Kidney (tissue), 13 donors: ENCODE measurements at regions not wholly inside any gene's neighbourhood (a gene's known extent, or its start where the extent isn't known, plus 50 kb on each side); places are given as distances from the start of the nearest gene placed in this dataset.

ENCODE experiments used
- DNase-seq, 5 donors: peaks; one replicate each; pipeline ENCODE4 v3.0.0-alpha.2; 2013 to 2020
- FAIRE-seq: peaks from 2 replicates; lab custom pipeline; 2012; peaks lifted over from hg19 to GRCh38; lab: Jason Lieb, UNC
- H3K27ac ChIP-seq, 2 donors: one replicate each; pipeline ENCODE4 v1.7.0; 2013; ENCODE audit warnings: low read depth in 2 of 2, low read length in 2 of 2, inconsistent platforms in 1 of 2
- H3K27me3 ChIP-seq: one replicate; pipeline ENCODE4 v1.7.1; 2013; ENCODE audit warnings: low read length, inconsistent platforms; ENCODE audit not compliant: control insufficient read depth, insufficient read depth
- H3K36me3 ChIP-seq, 3 donors: one replicate each; pipeline versions ENCODE4 v1.7.0 to v1.7.1; 2013; ENCODE audit warnings: low read length in 3 of 3, control low read depth in 1 of 3, inconsistent platforms in 1 of 3; ENCODE audit not compliant: insufficient read depth in 3 of 3, control insufficient read depth in 2 of 3
- H3K4me1 ChIP-seq, 3 donors: one replicate each; pipeline versions ENCODE4 v1.7.0 to v1.7.1; 2013; ENCODE audit warnings: low read length in 3 of 3, inconsistent platforms in 1 of 3, low read depth in 1 of 3; ENCODE audit not compliant: control insufficient read depth in 2 of 3, insufficient read depth in 2 of 3
- H3K4me3 ChIP-seq, 3 donors: one replicate each; pipeline versions ENCODE4 v1.7.0 to v1.8.1; 2013; ENCODE audit warnings: low read length in 3 of 3, control low read depth in 1 of 3, inconsistent platforms in 1 of 3
- H3K9ac ChIP-seq, 3 donors: one replicate each; pipeline versions ENCODE4 v1.7.0 to v1.7.1; 2013; ENCODE audit warnings: low read length in 3 of 3, control low read depth in 1 of 3, inconsistent platforms in 1 of 3
- H3K9me3 ChIP-seq, 3 donors: one replicate each; pipeline versions ENCODE4 v1.7.0 to v1.7.1; 2013; ENCODE audit warnings: low read length in 3 of 3, control low read depth in 1 of 3, inconsistent platforms in 1 of 3; ENCODE audit not compliant: control insufficient read depth in 2 of 3, insufficient read depth in 1 of 3
- intact Hi-C: fragments of 100-400 bp; cut with DNase I; formaldehyde crosslinking; loops from one replicate; pipeline ENCODE4 v1.11.1; 2022
- TF ChIP-seq, protein P1 (sequence below): IDR thresholded peaks from 3 replicates; pipeline ENCODE4 v1.5.1; 2012; ENCODE audit warnings: mild to moderate bottlenecking, moderate library complexity, borderline replicate concordance; ENCODE audit not compliant: insufficient read depth; ENCODE audit errors: extremely low read depth
- donor health status: control.
- donor health status: control.
- donor health status: control.
- donor health status: control.
- donor health status: control.
- donor health status: DM: yes; HTN: yes; CAD: no.
- donor health status: Normal renal cell carcinoma (clear cell type).

DNA sequence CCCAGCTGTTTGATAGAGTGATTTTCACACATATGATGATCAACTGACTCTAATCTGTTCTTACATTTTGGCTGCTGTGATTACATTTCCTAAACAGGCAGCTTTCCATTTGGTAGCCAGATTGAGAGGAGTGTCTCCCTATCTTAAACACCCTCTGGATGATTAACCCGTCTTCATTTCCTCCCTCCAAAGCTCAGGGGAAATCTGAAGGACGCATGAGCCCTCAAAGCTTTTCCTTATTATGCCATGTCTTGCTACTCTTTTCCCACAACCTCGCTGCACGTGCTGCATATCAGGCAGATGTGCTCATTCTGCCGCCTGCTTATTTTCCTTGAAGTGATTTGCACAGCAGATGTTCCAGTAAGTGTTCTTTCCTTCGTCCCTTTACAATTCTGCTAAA, 837.4 kb downstream of the LRRTM4 start:
- intact Hi-C loops, result no loop called here
- no peak for FAIRE-seq
- no peak overlapping the region for H3K9ac ChIP-seq
- H3K36me3 ChIP-seq, result no peaks in the 10 kb centered on the region
- no peak overlapping the region for H3K4me3 ChIP-seq
- no peak overlapping the region for H3K27ac ChIP-seq
- H3K27me3 ChIP-seq, result no peaks in the 10 kb centered on the region
- TF ChIP-seq, protein P1, sequence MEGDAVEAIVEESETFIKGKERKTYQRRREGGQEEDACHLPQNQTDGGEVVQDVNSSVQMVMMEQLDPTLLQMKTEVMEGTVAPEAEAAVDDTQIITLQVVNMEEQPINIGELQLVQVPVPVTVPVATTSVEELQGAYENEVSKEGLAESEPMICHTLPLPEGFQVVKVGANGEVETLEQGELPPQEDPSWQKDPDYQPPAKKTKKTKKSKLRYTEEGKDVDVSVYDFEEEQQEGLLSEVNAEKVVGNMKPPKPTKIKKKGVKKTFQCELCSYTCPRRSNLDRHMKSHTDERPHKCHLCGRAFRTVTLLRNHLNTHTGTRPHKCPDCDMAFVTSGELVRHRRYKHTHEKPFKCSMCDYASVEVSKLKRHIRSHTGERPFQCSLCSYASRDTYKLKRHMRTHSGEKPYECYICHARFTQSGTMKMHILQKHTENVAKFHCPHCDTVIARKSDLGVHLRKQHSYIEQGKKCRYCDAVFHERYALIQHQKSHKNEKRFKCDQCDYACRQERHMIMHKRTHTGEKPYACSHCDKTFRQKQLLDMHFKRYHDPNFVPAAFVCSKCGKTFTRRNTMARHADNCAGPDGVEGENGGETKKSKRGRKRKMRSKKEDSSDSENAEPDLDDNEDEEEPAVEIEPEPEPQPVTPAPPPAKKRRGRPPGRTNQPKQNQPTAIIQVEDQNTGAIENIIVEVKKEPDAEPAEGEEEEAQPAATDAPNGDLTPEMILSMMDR, result no peak
- H3K4me1 ChIP-seq, result no peaks in the 10 kb centered on the region
- DNase-seq, result no peak
- no peaks in the 10 kb centered on the region for H3K9me3 ChIP-seq

DNA sequence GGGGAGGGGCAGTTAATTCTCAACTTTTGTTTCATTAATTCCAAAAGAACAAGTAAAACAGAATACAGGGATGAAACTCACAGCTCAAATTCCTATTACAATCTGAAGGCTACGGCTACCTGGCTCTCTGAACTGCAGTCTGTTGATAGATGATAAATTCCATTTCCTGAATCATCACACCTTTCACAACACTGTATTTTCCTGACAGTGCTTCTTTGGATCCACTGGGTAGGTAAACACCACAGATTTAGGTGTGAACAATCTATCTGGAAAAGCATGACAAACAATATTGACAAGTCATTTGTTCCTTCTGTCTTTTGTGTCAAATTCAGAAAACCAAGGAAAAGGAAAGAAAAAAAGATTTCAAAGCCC, 843.2 kb downstream of the LRRTM4 start:
- FAIRE-seq (no peak), DNase-seq (no peak)
- no peaks in the 10 kb centered on the region for H3K9me3 ChIP-seq
- H3K4me1 ChIP-seq, result no peaks in the 10 kb centered on the region
- no peaks in the 10 kb centered on the region for H3K27me3 ChIP-seq
- H3K36me3 ChIP-seq, result no peaks in the 10 kb centered on the region
- no peak overlapping the region for H3K9ac ChIP-seq
- intact Hi-C loops, result no loop called here
- no peak overlapping the region for H3K4me3 ChIP-seq
- TF ChIP-seq, protein P1, result no peak
- H3K27ac ChIP-seq, result no peak overlapping the region

DNA sequence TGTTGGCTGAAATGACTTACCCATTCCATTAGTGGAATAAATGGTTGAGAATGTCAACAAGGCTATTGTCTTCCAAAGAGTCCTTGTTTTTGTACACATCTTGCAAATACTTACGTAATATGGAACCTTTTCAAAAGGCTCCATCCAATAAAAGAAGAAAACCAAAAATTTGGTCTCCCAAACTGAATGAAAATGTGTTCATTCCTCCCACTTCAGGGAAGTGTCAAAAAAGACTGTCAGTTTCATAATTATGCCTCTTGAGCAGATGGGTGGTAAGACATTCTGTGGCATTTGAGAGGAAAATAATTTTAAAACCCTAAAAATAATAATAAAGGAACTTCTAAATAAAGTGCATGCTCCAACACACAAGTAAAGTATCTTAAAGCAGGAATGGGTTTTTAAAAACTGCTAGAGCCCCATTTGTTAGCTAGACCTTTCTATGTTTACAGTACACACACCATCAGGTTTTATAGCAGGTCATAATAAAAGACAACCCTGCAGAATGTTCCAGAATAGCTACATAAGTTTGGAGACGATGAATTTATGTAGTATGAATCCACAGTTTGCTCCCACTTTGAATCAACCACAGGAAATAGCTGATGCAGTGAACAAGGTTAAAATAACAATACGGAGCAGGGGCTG, 843.7 kb downstream of the LRRTM4 start:
- Histone ChIP-seq H3K4me3 (no peak overlapping the region), H3K27ac (no peak overlapping the region), H3K9ac (no peak overlapping the region), H3K4me1 (no peaks in the 10 kb centered on the region), H3K36me3 (no peaks in the 10 kb centered on the region), H3K27me3 (no peaks in the 10 kb centered on the region), H3K9me3 (no peaks in the 10 kb centered on the region)
- TF ChIP-seq, protein P1, result no peak
- intact Hi-C loops, result no loop called here
- FAIRE-seq (no peak), DNase-seq (peak in 3 of 5 donors; percentile 18 to 45 (median 45))

DNA sequence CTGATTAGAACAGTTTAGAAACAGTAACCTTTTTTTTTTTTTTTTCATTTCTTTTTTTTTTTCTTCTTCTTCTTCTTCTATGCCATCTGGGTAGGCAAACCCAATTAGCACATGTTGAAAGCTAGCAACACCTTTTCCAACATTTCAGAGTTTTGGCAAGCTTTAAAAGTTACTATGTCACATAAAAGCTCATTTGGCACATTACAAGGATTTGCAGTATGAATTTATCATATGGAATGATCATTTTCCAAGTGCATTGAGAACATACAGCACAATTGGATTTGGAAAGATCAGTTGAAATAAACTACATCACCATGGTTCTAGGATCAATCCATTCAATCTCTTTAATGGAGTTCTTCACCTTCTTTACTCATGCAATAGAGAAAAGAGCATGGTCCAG, 847.0 kb downstream of the LRRTM4 start:
- H3K9me3 ChIP-seq, result no peaks in the 10 kb centered on the region
- H3K27me3 ChIP-seq, result no peaks in the 10 kb centered on the region
- no peak overlapping the region for H3K27ac ChIP-seq
- H3K4me3 ChIP-seq, result no peak overlapping the region
- no peak overlapping the region for H3K9ac ChIP-seq
- H3K4me1 ChIP-seq, result no peaks in the 10 kb centered on the region
- FAIRE-seq (no peak), DNase-seq (no peak)
- intact Hi-C loops, result no loop called here
- no peaks in the 10 kb centered on the region for H3K36me3 ChIP-seq
- TF ChIP-seq, protein P1, result no peak
